ENCODE measurements at regions not wholly inside any gene's neighbourhood (a gene's known extent, or its start where the extent isn't known, plus 50 kb on each side); places are given as distances from the start of the nearest gene placed in this dataset.
"Not testable (repeated sequence)": the region's sequence is repeated elsewhere in the genome, so short reads cannot be mapped to it uniquely, and the experiment has no call there.

DNA sequence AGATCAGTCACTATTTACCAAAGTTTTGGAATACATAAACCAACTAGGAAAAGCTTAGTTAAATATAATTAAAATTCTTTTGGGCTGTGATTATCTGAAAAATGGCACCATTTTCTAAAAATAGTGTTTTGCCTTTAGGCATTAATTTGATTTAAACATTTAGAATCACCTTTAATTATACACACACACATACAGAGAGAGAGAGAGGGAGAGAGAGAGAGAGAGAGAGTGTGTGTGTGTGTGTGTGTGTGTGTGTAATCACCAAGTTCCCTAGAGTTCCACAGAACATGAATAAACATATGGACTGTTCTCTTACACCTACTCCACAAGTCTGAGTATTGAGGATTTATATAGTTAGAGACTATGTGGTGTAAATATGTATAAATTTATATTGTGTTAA, 141.2 kb upstream of the ATXN1 start:
- FAIRE-seq, result no peak

- no peak for FAIRE-seq
These were observed 140.5 kb upstream of the ATXN1 start for GRCh38 chr6:16901782-16902181.

GRCh38 chr6:16901306-16901705, 140.0 kb upstream of the ATXN1 start:
- FAIRE-seq, result no peak

DNA sequence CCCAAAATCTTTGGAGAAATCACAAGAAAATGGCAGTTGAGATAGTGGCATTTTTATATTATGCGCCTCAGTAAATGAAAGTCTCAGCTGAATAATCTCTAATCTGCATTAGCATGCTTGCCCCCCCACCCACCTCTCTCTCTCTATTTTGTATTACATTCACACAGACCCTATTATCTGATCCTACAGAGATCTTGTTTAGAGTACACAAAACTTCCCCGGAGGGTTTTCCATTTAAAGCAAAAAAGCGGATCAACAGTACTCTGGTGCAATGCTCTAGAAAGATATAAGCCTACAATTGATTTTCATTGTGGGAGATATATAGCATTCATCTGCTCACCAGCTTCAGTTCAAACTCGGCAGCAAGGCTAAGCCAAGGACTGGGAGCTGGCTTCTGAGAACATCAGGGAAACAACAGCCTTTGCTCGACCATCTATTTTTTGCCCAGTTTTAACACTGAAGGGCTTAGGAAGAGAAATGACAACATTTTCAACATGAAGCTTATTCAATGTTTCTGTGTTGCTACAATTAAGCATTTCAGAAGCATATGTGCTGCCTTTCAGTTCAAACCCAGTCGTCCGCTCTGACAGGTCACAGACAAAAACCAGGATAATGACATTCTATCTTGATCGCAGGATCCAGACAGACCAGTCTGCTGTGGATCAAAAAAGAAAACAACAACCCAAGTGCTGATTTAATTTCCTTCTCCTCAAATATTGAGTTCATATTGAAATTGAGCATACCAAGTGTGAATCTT, 137.6 kb upstream of the ATXN1 start:
- FAIRE-seq, result no peak

GRCh38 chr6:16897669-16898068, 136.4 kb upstream of the ATXN1 start:
- FAIRE-seq, result no peak

DNA sequence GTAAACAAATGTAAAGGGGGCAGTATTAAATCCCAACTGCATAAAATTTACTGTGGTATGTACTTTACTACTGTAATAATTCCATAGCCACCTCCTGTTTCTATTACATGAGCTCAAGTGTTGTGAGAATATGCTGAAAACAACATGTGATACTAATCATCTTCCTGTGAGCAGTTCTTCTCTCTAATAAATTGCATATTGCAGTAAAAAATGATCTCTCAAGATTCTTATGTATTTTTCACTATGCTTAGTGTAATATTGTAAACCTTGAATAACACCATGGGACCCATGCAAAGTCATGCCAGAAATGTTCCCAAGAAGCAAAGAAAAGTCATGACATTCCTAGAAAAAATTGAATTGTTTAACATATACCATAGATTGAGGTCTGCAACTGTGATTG, 133.0 kb upstream of the ATXN1 start:
- no peak for FAIRE-seq

- not testable (repeated sequence) for FAIRE-seq
These were observed 129.8 kb upstream of the ATXN1 start for GRCh38 chr6:16891110-16891509.

DNA sequence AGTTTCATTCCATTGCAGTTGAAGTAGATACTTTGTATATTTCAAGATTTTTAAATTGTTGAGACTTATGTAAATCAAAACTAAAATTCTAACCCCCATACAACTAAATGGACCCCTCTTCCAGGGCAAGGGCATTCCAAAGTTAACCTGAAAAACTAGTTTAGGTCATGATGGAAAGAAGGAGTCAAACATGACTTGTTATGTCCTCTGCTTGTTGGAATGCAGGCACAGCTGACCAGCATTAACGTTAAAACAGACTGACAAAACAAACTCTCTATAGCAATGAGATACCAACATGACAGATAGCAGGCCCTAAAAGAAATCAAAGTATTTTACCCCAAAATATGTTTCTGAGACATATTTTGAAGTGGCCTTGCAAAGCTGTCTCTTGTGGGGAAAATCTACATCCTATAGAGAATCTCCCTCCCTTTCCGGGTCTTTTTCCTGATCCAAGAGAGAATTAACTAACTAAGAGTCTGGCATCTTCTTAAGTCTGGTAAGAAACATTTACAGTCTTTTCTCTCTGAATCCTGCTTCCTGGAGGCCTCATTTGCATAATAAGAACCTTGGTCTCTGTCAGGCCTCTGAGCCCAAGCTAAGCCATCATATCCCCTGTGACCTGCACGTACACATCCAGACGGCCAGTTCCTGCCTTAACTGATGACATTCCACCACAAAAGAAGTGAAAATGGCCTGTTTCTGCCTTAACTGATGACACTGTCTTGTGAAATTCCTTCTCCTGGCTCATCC, 124.3 kb upstream of the ATXN1 start:
- no peak for FAIRE-seq

GRCh38 chr6:16884526-16884925, 123.3 kb upstream of the ATXN1 start:
- FAIRE-seq, result no peak

DNA sequence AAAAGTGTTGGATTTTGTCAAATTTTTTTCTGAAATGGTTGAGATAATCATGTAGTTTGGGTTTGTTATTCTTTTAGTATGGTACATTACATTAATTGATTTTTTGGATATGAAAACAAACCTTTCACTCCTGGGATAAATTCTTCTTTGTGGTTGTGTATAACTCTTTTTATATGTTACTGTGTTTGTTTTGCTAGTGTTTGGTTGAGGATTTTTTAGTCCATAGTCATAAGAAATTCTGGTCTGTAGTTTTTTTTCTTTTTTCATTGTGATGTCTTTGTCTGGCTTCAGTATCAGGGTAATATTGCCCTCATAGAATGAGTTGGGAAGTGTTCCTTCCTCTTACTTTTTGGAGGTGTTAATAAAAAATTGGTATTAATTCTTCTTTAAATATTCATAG, 122.2 kb upstream of the ATXN1 start:
- FAIRE-seq, result no peak

GRCh38 chr6:16882230-16882629, 121.0 kb upstream of the ATXN1 start:
- FAIRE-seq, result no peak

- FAIRE-seq, result not testable (repeated sequence)
These were observed 115.6 kb upstream of the ATXN1 start for GRCh38 chr6:16876852-16877251.

DNA sequence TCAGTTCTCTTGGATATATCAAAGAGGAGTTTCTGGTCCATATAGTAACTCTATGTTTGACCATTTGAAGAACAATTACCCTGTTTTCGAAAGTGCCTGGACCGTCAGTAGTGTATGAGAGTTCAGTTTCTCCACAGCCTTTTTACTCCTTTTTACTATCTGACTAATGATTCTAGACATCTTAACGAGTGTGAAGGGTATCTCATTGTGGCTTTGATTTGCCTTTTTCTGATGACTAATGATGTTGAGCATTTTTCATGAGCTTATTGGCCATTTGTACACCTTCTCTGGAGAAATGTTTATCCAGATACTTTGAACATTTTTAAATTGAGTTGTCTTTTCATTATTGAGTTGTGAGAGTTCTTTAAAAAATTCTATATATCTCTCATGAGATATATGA, 114.9 kb upstream of the ATXN1 start:
- FAIRE-seq, result no peak

DNA sequence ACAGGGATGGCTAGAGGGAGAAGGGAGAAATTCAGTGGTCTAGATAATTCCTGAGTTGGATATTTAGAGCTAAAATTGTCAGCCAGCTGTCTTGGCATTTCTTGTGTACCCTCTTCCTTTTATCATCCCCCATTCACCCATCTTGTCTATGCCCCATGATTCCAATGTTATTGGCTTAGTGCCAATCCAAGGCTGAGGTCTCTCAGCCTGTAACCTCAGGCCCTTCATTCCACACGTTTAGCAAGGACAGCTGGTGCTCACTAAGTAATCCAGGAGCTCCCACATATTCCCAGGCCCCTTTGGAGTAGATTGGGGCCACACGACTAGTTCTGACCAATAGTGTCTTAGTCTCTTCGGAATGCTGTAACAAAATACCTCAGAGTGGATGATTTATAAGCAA, 112.4 kb upstream of the ATXN1 start:
- no peak for FAIRE-seq

DNA sequence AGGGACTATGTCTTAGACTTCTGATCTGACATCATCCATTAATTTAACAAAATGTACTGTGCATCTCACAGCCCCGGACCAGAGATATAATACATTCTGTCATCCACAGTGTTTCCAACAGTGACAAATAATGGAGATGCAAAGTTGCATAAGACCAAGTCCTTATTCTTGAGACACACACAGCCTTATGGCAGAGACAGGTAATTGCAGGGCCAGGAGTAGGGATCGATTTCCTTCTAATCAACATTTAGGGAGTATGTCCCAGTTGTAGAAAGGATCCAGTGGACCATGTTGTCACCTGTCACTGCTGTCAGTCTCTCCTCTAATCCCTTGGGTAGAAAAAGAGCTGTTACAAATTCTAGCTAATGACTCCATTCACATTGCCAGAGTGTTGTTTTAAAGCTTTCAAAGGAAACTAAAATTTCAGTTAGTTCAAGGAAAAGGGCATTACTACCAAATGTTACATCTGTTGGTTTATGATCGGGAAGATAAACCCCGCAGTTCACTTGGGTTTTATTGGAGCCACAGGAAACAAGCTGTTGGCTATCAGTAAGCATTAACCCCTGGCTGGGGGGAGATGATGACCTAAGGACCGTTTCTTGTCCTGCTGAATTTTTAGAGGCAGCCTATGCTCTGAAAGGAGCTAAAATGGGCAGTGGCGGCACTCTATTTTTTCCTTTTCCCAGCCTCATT, 111.4 kb upstream of the ATXN1 start:
- FAIRE-seq, result no peak

DNA sequence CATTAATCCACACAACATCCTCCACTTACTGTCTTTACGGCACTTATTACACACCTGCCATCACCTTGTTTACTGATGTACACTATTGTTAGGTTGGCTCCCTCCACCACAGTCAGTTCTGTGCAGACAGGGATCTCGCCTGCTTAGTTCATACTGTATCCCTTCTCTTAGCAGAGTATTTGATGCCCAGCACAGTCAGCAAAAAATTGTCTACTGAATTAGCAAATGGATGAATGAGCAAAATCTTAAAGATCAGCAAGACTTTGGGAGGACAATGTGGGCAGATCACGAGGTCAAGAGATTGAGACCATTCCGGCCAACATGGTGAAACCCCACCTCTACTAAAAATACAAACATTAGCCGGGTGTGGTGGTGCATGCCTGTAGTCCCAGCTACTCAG, 109.8 kb upstream of the ATXN1 start:
- no peak for FAIRE-seq

- no peak for FAIRE-seq
These were observed 107.7 kb upstream of the ATXN1 start for GRCh38 chr6:16868968-16869367.

DNA sequence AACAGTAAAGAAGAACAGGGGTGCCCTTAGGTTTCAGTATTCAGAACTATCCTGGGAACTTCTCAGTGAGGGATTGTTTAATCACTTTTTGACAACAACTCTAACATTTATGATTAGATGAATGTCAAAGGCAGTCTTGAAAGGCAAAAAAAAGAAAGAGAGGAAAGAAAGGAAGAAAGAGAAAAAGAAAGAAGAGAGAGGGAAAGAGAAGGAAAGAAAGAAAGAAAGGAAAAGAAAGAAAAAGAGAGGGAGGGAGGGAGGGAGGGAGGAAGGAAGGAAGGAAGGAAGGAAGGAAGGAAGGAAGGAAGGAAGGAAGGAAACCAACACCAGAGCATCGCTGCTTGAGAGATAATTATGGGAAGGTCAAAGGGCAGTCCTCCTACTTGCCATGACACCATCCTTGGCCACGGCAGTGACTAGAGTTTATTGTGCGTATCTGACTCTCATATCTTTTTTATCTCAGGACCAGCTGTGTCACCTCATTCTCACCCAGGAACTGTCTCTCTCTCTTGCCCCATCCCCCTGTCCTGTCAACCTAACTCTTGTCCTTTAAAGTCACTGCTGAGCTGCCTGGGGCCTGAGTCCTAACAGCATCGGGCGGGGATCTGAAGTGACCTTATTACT, 96.8 kb upstream of the ATXN1 start:
- FAIRE-seq, result no peak

- FAIRE-seq, result no peak
These were observed 94.2 kb upstream of the ATXN1 start for GRCh38 chr6:16855460-16855859.

GRCh38 chr6:16854986-16855385, 93.7 kb upstream of the ATXN1 start:
- FAIRE-seq, result no peak

- FAIRE-seq, result no peak
These were observed 91.4 kb upstream of the ATXN1 start for GRCh38 chr6:16852671-16853070.

DNA sequence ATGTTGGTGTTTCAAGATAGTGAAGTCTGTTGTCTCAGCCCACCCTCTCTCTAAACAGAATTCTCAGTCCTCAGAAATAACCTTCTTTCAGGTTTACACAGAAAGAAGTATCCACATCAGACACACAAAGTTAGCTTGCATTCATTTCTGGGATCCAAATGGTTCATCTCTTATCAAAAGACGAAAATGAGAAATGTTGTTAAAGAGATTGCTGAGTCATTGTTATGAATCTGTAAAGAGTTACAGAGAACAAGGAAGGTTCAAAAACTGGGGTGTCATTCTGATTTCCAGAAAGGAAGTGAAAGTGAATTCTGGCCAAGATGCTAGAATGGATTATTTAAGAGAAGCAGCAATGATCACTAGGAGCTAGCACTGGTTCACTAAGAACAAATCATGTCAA, 90.5 kb upstream of the ATXN1 start:
- no peak for FAIRE-seq

GRCh38 chr6:16851044-16851540, 89.8 kb upstream of the ATXN1 start:
- FAIRE-seq, result no peak

Measured in islet of Langerhans (tissue), 1 donor.